PC-3 (cell line): ENCODE measurements at regions not wholly inside any gene's neighbourhood (a gene's known extent, or its start where the extent isn't known, plus 50 kb on each side); places are given as distances from the start of the nearest gene placed in this dataset.

Experiments
- ATAC-seq: fragments of 200-7000 bp; cut with Tn5 transposase; 2 replicates; pipeline ENCODE4 v1.9.1; 2020; ENCODE audit warnings: mild to moderate bottlenecking, moderate library complexity
- BruUV-seq: library from RNA; stranded (reverse); fragments of 400-500 nt; replicated peaks from 2 replicates; lab custom pipeline; 2021; lab: Mats Ljungman, UMichigan
- CTCF ChIA-PET: fragments of 300-600 bp; sonication (Branson Sonifier 250); formaldehyde crosslinking; loops from one replicate; lab custom pipeline; 2022; ENCODE audit warnings: antibody characterized with exemption; lab: Charles Lee
- POLR2A ChIA-PET: fragments of 300-600 bp; sonication (Branson Sonifier 250); formaldehyde crosslinking; loops from one replicate; lab custom pipeline; 2022; ENCODE audit warnings: antibody characterized with exemption; ENCODE audit not compliant: unreplicated experiment; lab: Charles Lee
- DNase-seq: peaks from one replicate; pipeline ENCODE4 v3.0.0-alpha.2; 2015
- H2AFZ ChIP-seq: fragments of 300-600 bp; sonication (generic); 2 replicates; pipeline ENCODE4 v1.6.0; 2016; ENCODE audit warnings: antibody characterized with exemption, low read length
- H3F3A ChIP-seq: fragments of 300-600 bp; sonication (generic); one replicate; pipeline ENCODE4 v1.6.0; 2017; ENCODE audit warnings: antibody characterized with exemption, low read length, control low read depth, mild to moderate bottlenecking; ENCODE audit not compliant: unreplicated experiment
- H3K27ac ChIP-seq: fragments of 300-600 bp; sonication (generic); 2 replicates; pipeline ENCODE4 v1.5.1; 2016; ENCODE audit warnings: mild to moderate bottlenecking, low read length
- H3K27me3 ChIP-seq: fragments of 300-600 bp; sonication (generic); 2 replicates; pipeline ENCODE4 v1.6.1; 2016; ENCODE audit warnings: low read length, mixed read lengths
- H3K36me3 ChIP-seq: fragments of 300-600 bp; sonication (generic); 2 replicates; pipeline ENCODE4 v1.6.1; 2016; ENCODE audit warnings: low read depth, mixed run types, low read length, mixed read lengths
- H3K4me1 ChIP-seq: fragments of 300-600 bp; sonication (generic); 2 replicates; pipeline ENCODE4 v1.5.1; 2016; ENCODE audit warnings: low read length; ENCODE audit not compliant: insufficient read depth
- H3K4me2 ChIP-seq: fragments of 300-600 bp; sonication (generic); 2 replicates; pipeline ENCODE4 v1.6.0; 2016; ENCODE audit warnings: low read length
- H3K4me3 ChIP-seq: fragments of 300-600 bp; sonication (generic); 2 replicates; pipeline ENCODE4 v1.5.1; 2016; ENCODE audit warnings: mild to moderate bottlenecking, low read length, mixed read lengths
- H3K79me2 ChIP-seq: fragments of 300-600 bp; sonication (generic); 2 replicates; pipeline ENCODE4 v1.6.1; 2017; ENCODE audit warnings: low read length, mixed read lengths
- H3K9ac ChIP-seq: fragments of 300-600 bp; sonication (generic); 2 replicates; pipeline ENCODE4 v1.6.0; 2016; ENCODE audit warnings: mild to moderate bottlenecking, low read length
- H3K9me2 ChIP-seq: fragments of 300-600 bp; sonication (generic); replicated peaks from 2 replicates; pipeline ENCODE4 v1.6.1; 2016; ENCODE audit warnings: mixed run types, low read length, mixed read lengths
- H3K9me3 ChIP-seq: fragments of 300-600 bp; sonication (generic); 2 replicates; pipeline ENCODE4 v1.6.1; 2016; ENCODE audit warnings: low read length, mixed read lengths
- H4K20me1 ChIP-seq: fragments of 300-600 bp; sonication (generic); 2 replicates; pipeline ENCODE4 v1.6.1; 2016; ENCODE audit warnings: low read length, mixed read lengths
- EZH2 ChIP-seq: fragments of 300-600 bp; sonication (generic); IDR thresholded peaks from one replicate; pipeline ENCODE4 v1.6.1; 2017; ENCODE audit warnings: antibody characterized with exemption, mild to moderate bottlenecking, low read length; ENCODE audit not compliant: unreplicated experiment
- EZH2phosphoT487 ChIP-seq: fragments of 300-600 bp; sonication (generic); IDR thresholded peaks from 2 replicates; pipeline ENCODE4 v1.6.1; 2018; ENCODE audit warnings: mild to moderate bottlenecking, antibody characterized with exemption, low read length, borderline replicate concordance
- intact Hi-C: fragments of 100-400 bp; cut with micrococcal nuclease; formaldehyde crosslinking; loops from 2 replicates; pipeline ENCODE4 v1.9.0; 2023
- TF ChIP-seq, protein P1 (sequence below): fragments of 300-600 bp; sonication (generic); conservative IDR thresholded peaks from 2 replicates; pipeline ENCODE4 v1.5.1; 2017; ENCODE audit warnings: antibody characterized with exemption, low read depth, mild to moderate bottlenecking, low read length

- TF ChIP-seq EZH2 (no peak), EZH2phosphoT487 (no peak)
- TF ChIP-seq, protein P1, sequence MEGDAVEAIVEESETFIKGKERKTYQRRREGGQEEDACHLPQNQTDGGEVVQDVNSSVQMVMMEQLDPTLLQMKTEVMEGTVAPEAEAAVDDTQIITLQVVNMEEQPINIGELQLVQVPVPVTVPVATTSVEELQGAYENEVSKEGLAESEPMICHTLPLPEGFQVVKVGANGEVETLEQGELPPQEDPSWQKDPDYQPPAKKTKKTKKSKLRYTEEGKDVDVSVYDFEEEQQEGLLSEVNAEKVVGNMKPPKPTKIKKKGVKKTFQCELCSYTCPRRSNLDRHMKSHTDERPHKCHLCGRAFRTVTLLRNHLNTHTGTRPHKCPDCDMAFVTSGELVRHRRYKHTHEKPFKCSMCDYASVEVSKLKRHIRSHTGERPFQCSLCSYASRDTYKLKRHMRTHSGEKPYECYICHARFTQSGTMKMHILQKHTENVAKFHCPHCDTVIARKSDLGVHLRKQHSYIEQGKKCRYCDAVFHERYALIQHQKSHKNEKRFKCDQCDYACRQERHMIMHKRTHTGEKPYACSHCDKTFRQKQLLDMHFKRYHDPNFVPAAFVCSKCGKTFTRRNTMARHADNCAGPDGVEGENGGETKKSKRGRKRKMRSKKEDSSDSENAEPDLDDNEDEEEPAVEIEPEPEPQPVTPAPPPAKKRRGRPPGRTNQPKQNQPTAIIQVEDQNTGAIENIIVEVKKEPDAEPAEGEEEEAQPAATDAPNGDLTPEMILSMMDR = no peak
- Histone ChIP-seq H3K4me1 (no peaks in the 10 kb centered on the region), H3K79me2 (no peaks in the 10 kb centered on the region), H3K27me3 (peaks cover 22% of the 10 kb centered on the region; the same call in 1 of the 2 replicates), H3K4me2 (no peak overlapping the region), H3K36me3 (no peaks in the 10 kb centered on the region), H4K20me1 (no peaks in the 10 kb centered on the region), H3K4me3 (no peak overlapping the region), H3K9ac (no peak overlapping the region), H2AFZ (no peak overlapping the region), H3K9me3 (no peaks in the 10 kb centered on the region), H3F3A (no peaks in the 10 kb centered on the region), H3K9me2 (no peaks in the 10 kb centered on the region), H3K27ac (no peak overlapping the region)
- DNase-seq (no peak), ATAC-seq (no peak)
- BruUV-seq = no TSS peak
- ChIA-PET POLR2A (no interaction called here), CTCF (interaction anchor here (0.6 kb wide), 2 partner anchors 57 to 1265 kb away, joined by 3 to 7 read pairs; no protein-coding TSS in a partner anchor)
- intact Hi-C loops = no loop called here
Observed at GRCh38 chr12:77388445-77389265, 323.3 kb upstream of the E2F7 start.

- Histone ChIP-seq H3K79me2 (no peaks in the 10 kb centered on the region), H3K4me3 (no peak overlapping the region), H4K20me1 (no peaks in the 10 kb centered on the region), H2AFZ (no peak overlapping the region), H3K36me3 (no peaks in the 10 kb centered on the region), H3K9ac (no peak overlapping the region), H3K27ac (no peak overlapping the region), H3F3A (no peaks in the 10 kb centered on the region), H3K4me1 (no peaks in the 10 kb centered on the region), H3K4me2 (no peak overlapping the region), H3K9me3 (no peaks in the 10 kb centered on the region), H3K9me2 (no peaks in the 10 kb centered on the region), H3K27me3 (peaks cover 21% of the 10 kb centered on the region; the same call in 1 of the 2 replicates)
- intact Hi-C loops = no loop called here
- no peak for TF ChIP-seq EZH2
- no peak for TF ChIP-seq EZH2phosphoT487
- TF ChIP-seq, protein P1 = no peak
- no TSS peak for BruUV-seq
- ATAC-seq (no peak), DNase-seq (no peak)
- ChIA-PET POLR2A (no interaction called here), CTCF (no interaction called here)
Observed at GRCh38 chr12:77387671-77388070, 322.3 kb upstream of the E2F7 start.

- no peaks in the 10 kb centered on the region for H3K36me3 ChIP-seq
- H3K27ac ChIP-seq = no peak overlapping the region
- ChIA-PET POLR2A (no interaction called here), CTCF (no interaction called here)
- no peaks in the 10 kb centered on the region for H4K20me1 ChIP-seq
- no peak overlapping the region for H3K9ac ChIP-seq
- TF ChIP-seq EZH2 (no peak), EZH2phosphoT487 (no peak)
- TF ChIP-seq, protein P1 = no peak
- no peak overlapping the region for H2AFZ ChIP-seq
- intact Hi-C loops = no loop called here
- H3K4me1 ChIP-seq = no peaks in the 10 kb centered on the region
- no peak for ATAC-seq
- no peak for DNase-seq
- H3K79me2 ChIP-seq = no peaks in the 10 kb centered on the region
- no peaks in the 10 kb centered on the region for H3K9me3 ChIP-seq
- H3K4me3 ChIP-seq = no peak overlapping the region
- H3F3A ChIP-seq = no peaks in the 10 kb centered on the region
- no peak overlapping the region for H3K4me2 ChIP-seq
- BruUV-seq = no TSS peak
- peaks cover 17% of the 10 kb centered on the region; the same call in 1 of the 2 replicates for H3K27me3 ChIP-seq
- H3K9me2 ChIP-seq = no peaks in the 10 kb centered on the region
Observed at GRCh38 chr12:77387214-77387613, 321.8 kb upstream of the E2F7 start.
